GDM1 (cell line): ENCODE measurements at regions not wholly inside any gene's neighbourhood (a gene's known extent, or its start where the extent isn't known, plus 50 kb on each side); places are given as distances from the start of the nearest gene placed in this dataset.

Experiments
- DNase-seq: peaks from one replicate; lab custom pipeline; 2025; lab: John Stamatoyannopoulos, UW

GRCh38 chr3:95356764-95357501 is 1294.1 kb downstream of the NSUN3 start:
- no peak for DNase-seq

- DNase-seq, result no peak
Measured at GRCh38 chr3:95387242-95388021, 1324.6 kb downstream of the NSUN3 start.

- DNase-seq, result no peak
Measured at GRCh38 chr3:95389725-95390313, 1327.0 kb downstream of the NSUN3 start.

GRCh38 chr3:95394286-95394685 is 1331.4 kb downstream of the NSUN3 start:
- no peak for DNase-seq

- no peak for DNase-seq
Measured at GRCh38 chr3:95399585-95399984, 1336.7 kb downstream of the NSUN3 start.

- no peak for DNase-seq
Measured at GRCh38 chr3:95401693-95402092, 1338.8 kb downstream of the NSUN3 start.

- no peak for DNase-seq
Measured at GRCh38 chr3:95407709-95408463, 1345.0 kb downstream of the NSUN3 start.

- DNase-seq, result no peak
Measured at GRCh38 chr3:95408464-95408862, 1345.6 kb downstream of the NSUN3 start.

- no peak for DNase-seq
Measured at GRCh38 chr3:95418251-95418650, 1355.4 kb downstream of the NSUN3 start.

GRCh38 chr3:95424279-95424678 is 1361.4 kb downstream of the NSUN3 start:
- no peak for DNase-seq

GRCh38 chr3:95434491-95434890 is 1371.6 kb downstream of the NSUN3 start:
- DNase-seq, result no peak

GRCh38 chr3:95437409-95437808 is 1374.5 kb downstream of the NSUN3 start:
- DNase-seq, result no peak

GRCh38 chr3:95438274-95438673 is 1375.4 kb downstream of the NSUN3 start:
- DNase-seq, result no peak

- DNase-seq, result no peak
Measured at GRCh38 chr3:95442766-95443165, 1371.6 kb upstream of the EPHA6 start.

GRCh38 chr3:95449841-95450240 is 1364.6 kb upstream of the EPHA6 start:
- no peak for DNase-seq

GRCh38 chr3:95453242-95453641 is 1361.2 kb upstream of the EPHA6 start:
- no peak for DNase-seq

GRCh38 chr3:95456835-95457234 is 1357.6 kb upstream of the EPHA6 start:
- DNase-seq, result no peak

- no peak for DNase-seq
Measured at GRCh38 chr3:95459706-95460105, 1354.7 kb upstream of the EPHA6 start.

GRCh38 chr3:95460274-95460673 is 1354.1 kb upstream of the EPHA6 start:
- DNase-seq, result no peak

GRCh38 chr3:95462161-95462560 is 1352.2 kb upstream of the EPHA6 start:
- DNase-seq, result no peak

- DNase-seq, result no peak
Measured at GRCh38 chr3:95464346-95464745, 1350.0 kb upstream of the EPHA6 start.

- DNase-seq, result no peak
Measured at GRCh38 chr3:95468331-95468730, 1346.1 kb upstream of the EPHA6 start.
